AG09309 (cell line): ENCODE measurements at regions not wholly inside any gene's neighbourhood (a gene's known extent, or its start where the extent isn't known, plus 50 kb on each side); places are given as distances from the start of the nearest gene placed in this dataset.

Source experiments
- DNase-seq: peaks from one replicate; pipeline ENCODE4 v3.0.0-alpha.2; 2010; ENCODE audit warnings: low read depth
- H3K4me3 ChIP-seq: 2 replicates; pipeline ENCODE4 v1.5.1; 2011; ENCODE audit warnings: mild to moderate bottlenecking, low read depth, low read length, moderate library complexity; ENCODE audit not compliant: control insufficient read depth
- CTCF ChIP-seq: IDR thresholded peaks from 2 replicates; pipeline ENCODE4 v1.5.1; 2011; ENCODE audit warnings: mild to moderate bottlenecking, low read depth, low read length, inconsistent platforms; ENCODE audit not compliant: insufficient read depth, control insufficient read depth; ENCODE audit errors: missing control alignments

GRCh38 chr9:78775211-78775610, 478.3 kb downstream of the PSAT1 start:
- no peak for TF ChIP-seq CTCF
- no peak for DNase-seq
- H3K4me3 ChIP-seq, result no peak overlapping the region

DNA sequence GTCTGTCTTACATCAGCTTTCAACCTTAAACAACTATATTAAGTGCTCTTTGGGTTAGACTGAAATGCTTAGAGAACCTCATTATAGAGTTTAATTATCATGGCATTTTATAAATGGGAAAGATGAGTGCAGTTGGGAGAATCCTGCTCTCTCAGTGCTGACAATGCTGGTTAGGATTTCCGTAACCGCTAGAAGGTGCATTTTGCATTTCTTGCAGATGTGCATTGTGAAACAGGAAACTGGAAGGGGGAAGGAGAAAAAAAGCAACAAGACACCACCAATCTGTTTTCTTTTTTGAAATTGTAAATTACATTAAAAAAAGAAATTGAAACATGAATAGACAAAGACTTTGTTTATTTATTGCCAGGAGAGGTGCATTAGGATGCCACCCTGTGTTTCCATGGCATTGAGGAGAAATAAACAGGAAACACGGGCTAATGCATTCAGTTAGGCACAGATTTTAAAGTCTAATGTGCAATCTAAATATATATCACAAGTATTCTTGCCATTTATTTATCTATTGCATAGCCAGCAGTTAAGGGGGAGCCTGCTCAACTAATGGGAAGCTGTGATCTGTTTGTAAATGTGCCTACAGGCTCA, 478.9 kb downstream of the PSAT1 start:
- no peak for DNase-seq

GRCh38 chr9:78777747-78778146, 480.8 kb downstream of the PSAT1 start:
- no peak overlapping the region for H3K4me3 ChIP-seq
- no peak for DNase-seq
- no peak for TF ChIP-seq CTCF

More for the DNA sequence above, 478.9 kb downstream of the PSAT1 start:
- no peak overlapping the region for H3K4me3 ChIP-seq
- TF ChIP-seq CTCF, result no peak

DNA sequence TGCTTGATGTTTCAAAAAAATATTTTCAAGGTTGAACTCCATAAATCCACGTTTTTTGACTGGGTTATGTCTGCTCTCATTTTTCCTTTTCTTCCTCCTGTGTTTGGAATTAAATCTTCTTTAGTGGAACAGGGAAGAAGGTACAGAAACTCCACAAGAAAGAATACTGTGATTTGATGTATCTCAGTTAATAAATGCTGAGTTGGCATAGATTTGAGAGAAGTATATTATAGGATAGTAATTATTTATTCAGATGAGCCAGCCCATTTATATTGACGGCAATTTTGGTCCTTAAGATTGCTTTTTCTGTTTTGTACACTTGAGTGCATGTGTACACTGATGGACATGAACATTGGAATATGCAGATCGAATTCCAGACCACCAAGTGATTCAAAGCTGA, 481.4 kb downstream of the PSAT1 start:
- DNase-seq, result no peak
- H3K4me3 ChIP-seq, result no peak overlapping the region
- no peak for TF ChIP-seq CTCF

DNA sequence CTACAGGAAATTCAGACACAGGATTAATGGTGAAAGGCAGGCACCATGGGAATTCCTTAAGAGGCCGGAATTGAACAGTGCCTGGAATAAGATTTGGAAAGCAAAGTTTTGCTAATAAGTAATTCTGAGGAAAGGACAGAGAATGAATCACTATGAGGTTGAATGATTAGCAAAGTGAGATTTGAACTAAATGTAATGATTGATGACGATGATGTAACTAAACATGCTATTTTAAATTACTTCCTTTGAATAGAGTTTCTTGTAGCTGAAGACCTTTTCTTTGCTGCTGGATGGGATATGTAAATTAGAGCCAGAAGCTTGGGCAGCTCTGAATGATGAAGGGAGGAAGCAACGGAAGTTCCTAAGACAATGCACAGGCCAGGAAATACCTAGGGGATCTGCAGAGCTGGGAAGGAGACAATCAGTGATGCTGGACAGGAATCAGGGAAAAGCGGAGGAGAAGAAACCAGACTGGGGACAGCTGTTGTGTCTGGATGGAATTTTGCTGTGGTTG, 482.0 kb downstream of the PSAT1 start:
- no peak for TF ChIP-seq CTCF
- DNase-seq, result no peak
- H3K4me3 ChIP-seq, result no peak overlapping the region

- no peak for DNase-seq
- TF ChIP-seq CTCF, result no peak
- H3K4me3 ChIP-seq, result no peak overlapping the region
Observed at GRCh38 chr9:78781681-78782080, 484.8 kb downstream of the PSAT1 start.

- TF ChIP-seq CTCF, result no peak
- DNase-seq, result no peak
- no peak overlapping the region for H3K4me3 ChIP-seq
Observed at GRCh38 chr9:78782234-78782633, 485.3 kb downstream of the PSAT1 start.
